ENCODE measurements at regions not wholly inside any gene's neighbourhood (a gene's known extent, or its start where the extent isn't known, plus 50 kb on each side); places are given as distances from the start of the nearest gene placed in this dataset.

GRCh38 chr13:55432814-55433213 lies 1707.9 kb upstream of the PRR20A start:
- Histone ChIP-seq H3K27ac (no peak overlapping the region), H3K4me1 (replicated peaks in 1 of 2) (no peaks in the 10 kb centered on the region), H3K36me3 (replicated peaks in 1 of 2) (no peaks in the 10 kb centered on the region), H3K9me3 (replicated peaks in 1 of 3) (peaks cover 0 to 4% (median 0%) of the 10 kb centered on the region in 3 donors), H3K4me3 (no peak overlapping the region), H3K27me3 (no peaks in the 10 kb centered on the region)
- intact Hi-C loops (cut with DNase I), result no loop called here
- no peak for DNase-seq
- 51 to 60% (median 57%) methylated on average over 4 of the region's 4 CpGs for WGBS, 4 donors
- TF ChIP-seq POLR2A (IDR thresholded peaks at IDR 0.05) (no peak), CTCF (IDR thresholded peaks at IDR 0.05) (no peak)

DNA sequence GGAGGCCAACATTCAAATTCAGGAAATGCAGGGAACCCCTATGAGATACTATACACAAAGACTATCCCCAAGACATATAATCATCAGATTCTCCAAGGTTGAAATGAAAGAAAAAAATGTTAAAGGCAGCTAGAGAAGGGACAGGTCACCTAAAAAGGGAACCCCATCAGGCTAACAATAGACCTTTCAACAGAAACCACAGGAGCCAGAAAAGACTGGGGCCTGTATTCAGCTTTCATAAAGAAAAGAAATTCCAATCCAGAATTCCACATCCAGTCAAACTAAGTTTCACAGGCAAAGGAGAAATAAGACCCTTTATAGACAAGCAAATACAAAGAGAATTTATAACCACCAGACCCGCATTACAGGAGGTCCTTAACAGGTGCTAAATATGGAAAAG lies 1703.6 kb upstream of the PRR20A start:
- Histone ChIP-seq H3K9me3 (replicated peaks in 1 of 3) (peaks cover 0 to 4% (median 0%) of the 10 kb centered on the region in 3 donors), H3K4me1 (replicated peaks in 1 of 2) (no peaks in the 10 kb centered on the region), H3K27ac (no peak overlapping the region), H3K36me3 (replicated peaks in 1 of 2) (no peaks in the 10 kb centered on the region), H3K27me3 (no peaks in the 10 kb centered on the region), H3K4me3 (no peak overlapping the region)
- intact Hi-C loops (cut with DNase I), result no loop called here
- TF ChIP-seq CTCF (IDR thresholded peaks at IDR 0.05) (no peak), POLR2A (IDR thresholded peaks at IDR 0.05) (no peak)
- DNase-seq, result no peak
- 0 to 94% (median 25%) methylated on average over 1 of the region's 1 CpG for WGBS, 4 donors

DNA sequence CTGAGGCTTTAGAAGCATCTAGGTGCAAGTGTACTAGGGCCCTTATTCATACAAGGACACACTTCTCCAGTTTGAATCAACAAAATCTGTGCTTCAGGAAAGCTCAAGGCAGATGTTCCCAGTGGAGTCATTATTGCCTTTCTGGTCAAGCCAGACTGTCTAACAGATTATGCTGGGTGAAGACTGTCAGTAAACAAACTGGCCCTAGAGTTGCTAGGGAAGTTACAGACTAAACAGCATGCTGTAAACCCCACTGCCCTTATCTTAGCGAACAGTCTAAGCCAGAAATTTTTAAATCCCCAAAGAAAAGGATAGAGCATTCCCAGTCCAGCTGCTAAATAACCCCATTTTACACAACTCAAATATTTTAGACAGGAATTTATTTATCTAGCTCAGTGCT lies 1701.3 kb upstream of the PRR20A start:
- H3K9me3 ChIP-seq (replicated peaks in 1 of 3), result no peaks in the 10 kb centered on the region
- H3K4me3 ChIP-seq, result no peak overlapping the region
- no peak overlapping the region for H3K27ac ChIP-seq
- no peaks in the 10 kb centered on the region for H3K4me1 ChIP-seq (replicated peaks in 1 of 2)
- no peaks in the 10 kb centered on the region for H3K36me3 ChIP-seq (replicated peaks in 1 of 2)
- intact Hi-C loops (cut with DNase I), result no loop called here
- 27 to 39% (median 33%) methylated on average over 1 of the region's 1 CpG for WGBS, 4 donors
- DNase-seq, result no peak
- no peaks in the 10 kb centered on the region for H3K27me3 ChIP-seq
- TF ChIP-seq POLR2A (IDR thresholded peaks at IDR 0.05) (no peak), CTCF (IDR thresholded peaks at IDR 0.05) (no peak)

GRCh38 chr13:55440465-55441085 lies 1700.1 kb upstream of the PRR20A start:
- intact Hi-C loops (cut with DNase I), result no loop called here

More at GRCh38 chr13:55440465-55441085, 1700.1 kb upstream of the PRR20A start:
- no peak for TF ChIP-seq CTCF (IDR thresholded peaks at IDR 0.05)
- no peak for TF ChIP-seq POLR2A (IDR thresholded peaks at IDR 0.05)
- DNase-seq, result no peak
- no peaks in the 10 kb centered on the region for H3K9me3 ChIP-seq (replicated peaks in 1 of 3)
- no peak overlapping the region for H3K27ac ChIP-seq
- no peaks in the 10 kb centered on the region for H3K27me3 ChIP-seq
- no peaks in the 10 kb centered on the region for H3K36me3 ChIP-seq (replicated peaks in 1 of 2)
- no peak overlapping the region for H3K4me3 ChIP-seq
- H3K4me1 ChIP-seq (replicated peaks in 1 of 2), result no peaks in the 10 kb centered on the region
- 56 to 75% (median 64%) methylated on average over 4 of the region's 4 CpGs for WGBS, 4 donors
